H9 (cell line): ENCODE measurements at regions not wholly inside any gene's neighbourhood (a gene's known extent, or its start where the extent isn't known, plus 50 kb on each side); places are given as distances from the start of the nearest gene placed in this dataset.

Experiments used
- DNase-seq: peaks from one replicate; pipeline ENCODE4 v3.0.0-alpha.2; 2017
- H2AFZ ChIP-seq: one replicate; pipeline ENCODE4 v1.6.1; 2013; ENCODE audit warnings: mild to moderate bottlenecking, low read length, control low read depth, moderate library complexity
- H2AK5ac ChIP-seq: 2 replicates; pipeline ENCODE4 v1.6.1; 2013; ENCODE audit warnings: low read length, control low read depth, mixed read lengths; ENCODE audit not compliant: insufficient read length
- H2BK120ac ChIP-seq: one replicate; pipeline ENCODE4 v1.6.1; 2013; ENCODE audit warnings: low read depth, mild to moderate bottlenecking, low read length, control low read depth, inconsistent platforms; ENCODE audit not compliant: poor library complexity, severe bottlenecking
- H2BK12ac ChIP-seq: 2 replicates; pipeline ENCODE4 v1.6.1; 2013; ENCODE audit warnings: low read length, control low read depth, mixed read lengths, low read depth; ENCODE audit not compliant: insufficient read length
- H2BK15ac ChIP-seq: 2 replicates; pipeline ENCODE4 v1.6.1; 2013; ENCODE audit warnings: low read depth, low read length, control low read depth
- H2BK20ac ChIP-seq: one replicate; pipeline ENCODE4 v1.6.1; 2013; ENCODE audit warnings: low read depth, mild to moderate bottlenecking, low read length, control low read depth, inconsistent platforms; ENCODE audit not compliant: poor library complexity, severe bottlenecking
- H2BK5ac ChIP-seq: 2 replicates; pipeline ENCODE4 v1.6.1; 2013; ENCODE audit warnings: low read length, control low read depth, mixed read lengths; ENCODE audit not compliant: insufficient read length
- H3K14ac ChIP-seq: 2 replicates; pipeline ENCODE4 v1.6.1; 2013; ENCODE audit warnings: low read length, control low read depth; ENCODE audit not compliant: insufficient read depth
- H3K18ac ChIP-seq: 2 replicates; pipeline ENCODE4 v1.6.1; 2013; ENCODE audit warnings: low read depth, mild to moderate bottlenecking, mixed read lengths, low read length, control low read depth; ENCODE audit not compliant: insufficient read length
- H3K23ac ChIP-seq: 2 replicates; pipeline ENCODE4 v1.6.1; 2013; ENCODE audit warnings: low read length, control low read depth, mixed read lengths, low read depth; ENCODE audit not compliant: insufficient read length
- H3K23me2 ChIP-seq: 2 replicates; pipeline ENCODE4 v1.6.1; 2013; ENCODE audit warnings: low read depth, mild to moderate bottlenecking, mixed read lengths, low read length, control low read depth; ENCODE audit not compliant: insufficient read length, poor library complexity, severe bottlenecking
- H3K27ac ChIP-seq: 2 replicates; pipeline ENCODE4 v1.5.1; 2013; ENCODE audit warnings: low read length, control low read depth, mixed read lengths, low read depth; ENCODE audit not compliant: insufficient read length
- H3K27me3 ChIP-seq: 2 replicates; pipeline ENCODE4 v1.6.1; 2013; ENCODE audit warnings: low read length, control low read depth, inconsistent platforms; ENCODE audit not compliant: insufficient read depth
- H3K4ac ChIP-seq: 2 replicates; pipeline ENCODE4 v1.6.1; 2013; ENCODE audit warnings: low read depth, mild to moderate bottlenecking, control low read depth, inconsistent platforms, low read length, moderate library complexity
- H3K4me1 ChIP-seq: 2 replicates; pipeline ENCODE4 v1.6.1; 2013; ENCODE audit warnings: low read length, control low read depth, inconsistent platforms; ENCODE audit not compliant: insufficient read depth
- H3K4me2 ChIP-seq: 2 replicates; pipeline ENCODE4 v1.6.1; 2013; ENCODE audit warnings: low read length, control low read depth, mixed read lengths; ENCODE audit not compliant: insufficient read length, insufficient read depth
- H3K56ac ChIP-seq: 2 replicates; pipeline ENCODE4 v1.6.1; 2013; ENCODE audit warnings: low read depth, mild to moderate bottlenecking, mixed read lengths, low read length, control low read depth; ENCODE audit not compliant: insufficient read length
- H3K79me1 ChIP-seq: 2 replicates; pipeline ENCODE4 v1.6.1; 2013; ENCODE audit warnings: low read depth, mild to moderate bottlenecking, moderate library complexity, low read length, control low read depth, inconsistent platforms; ENCODE audit not compliant: insufficient read depth, poor library complexity, severe bottlenecking
- H3K79me2 ChIP-seq: 2 replicates; pipeline ENCODE4 v1.6.1; 2013; ENCODE audit warnings: low read length, control low read depth, inconsistent platforms; ENCODE audit not compliant: insufficient read depth
- H3K9ac ChIP-seq: 2 replicates; pipeline ENCODE4 v1.6.1; 2013; ENCODE audit warnings: low read length, control low read depth, mixed read lengths; ENCODE audit not compliant: insufficient read length; ENCODE audit errors: extremely low read depth
- H3K9me3 ChIP-seq: one replicate; pipeline ENCODE4 v1.6.1; 2013; ENCODE audit warnings: low read depth, low read length, inconsistent platforms; ENCODE audit not compliant: control insufficient read depth
- H3T11ph ChIP-seq: one replicate; pipeline ENCODE4 v1.6.1; 2013; ENCODE audit warnings: mild to moderate bottlenecking, low read length, control low read depth, inconsistent platforms
- H4K20me1 ChIP-seq: one replicate; pipeline ENCODE4 v1.6.1; 2013; ENCODE audit not compliant: control insufficient read depth, insufficient read length, insufficient read depth
- H4K5ac ChIP-seq: 2 replicates; pipeline ENCODE4 v1.6.1; 2013; ENCODE audit warnings: low read depth, mild to moderate bottlenecking, mixed read lengths, low read length, control low read depth; ENCODE audit not compliant: insufficient read length
- H4K8ac ChIP-seq: replicated peaks from 2 replicates; pipeline ENCODE4 v1.6.1; 2013; ENCODE audit warnings: low read length, control low read depth, mixed read lengths, low read depth; ENCODE audit not compliant: insufficient read length
- H4K91ac ChIP-seq: 2 replicates; pipeline ENCODE4 v1.6.1; 2013; ENCODE audit warnings: low read depth, mild to moderate bottlenecking, moderate library complexity, mixed read lengths, low read length, control low read depth; ENCODE audit not compliant: insufficient read length
- H3K27ac Mint-ChIP-seq, 3 experiments: 2 replicates in 2 of 3; 3 replicates in 1 of 3; pipeline ENCODE4 v1.8.0; 2020 to 2021; ENCODE audit warnings: mixed read lengths in 3 of 3, mild to moderate bottlenecking in 1 of 3, moderate library complexity in 1 of 3
- H3K27me3 Mint-ChIP-seq: 2 replicates; pipeline ENCODE4 v1.8.0; 2021; ENCODE audit warnings: low read depth, mild to moderate bottlenecking, moderate library complexity, mixed read lengths
- H3K36me3 Mint-ChIP-seq, 3 experiments: 2 replicates in 2 of 3; 3 replicates in 1 of 3; pipeline ENCODE4 v1.8.0; 2020 to 2021; ENCODE audit warnings: low read depth in 3 of 3, mixed read lengths in 3 of 3; ENCODE audit not compliant: insufficient read depth in 1 of 3
- H3K4me1 Mint-ChIP-seq, 2 experiments: 2 replicates each; pipeline ENCODE4 v1.8.0; 2020; ENCODE audit warnings: mixed read lengths in 2 of 2
- H3K4me3 Mint-ChIP-seq, 2 experiments: 2 replicates in 1 of 2; 3 replicates in 1 of 2; pipeline ENCODE4 v1.8.0; 2020 to 2021; ENCODE audit warnings: mild to moderate bottlenecking in 2 of 2, mixed read lengths in 2 of 2, moderate library complexity in 1 of 2
- H3K9me3 Mint-ChIP-seq, 2 experiments: 2 replicates in 1 of 2; 3 replicates in 1 of 2; pipeline ENCODE4 v1.8.0; 2020; ENCODE audit warnings: mild to moderate bottlenecking in 2 of 2, mixed read lengths in 2 of 2, moderate library complexity in 1 of 2
- CTCF ChIP-seq: fragments of 200-600 bp; sonication (generic); conservative IDR thresholded peaks from 3 replicates; pipeline ENCODE4 v1.8.0; 2021; ENCODE audit warnings: antibody characterized with exemption, mild to moderate bottlenecking
- WGBS: extraction: QIAGEN DNeasy Blood & Tissue Kit; methylation state at CpG from one replicate; pipeline ENCODE4 v1.1.7; 2013; ENCODE audit warnings: missing lambda C conversion rate, low lambda C conversion rate, mixed read lengths; ENCODE audit not compliant: insufficient read length; ENCODE audit errors: extremely low coverage; 5-methylcytosine and 5-hydroxymethylcytosine counted together

GRCh38 chr22:47802421-47802820 lies 1040.0 kb downstream of the TBC1D22A start:
- no peak overlapping the region for H3K56ac ChIP-seq
- H3K9me3 ChIP-seq, result no peaks in the 10 kb centered on the region
- no peak for TF ChIP-seq CTCF
- peaks cover under 1% of the 10 kb centered on the region; the same call in 1 of the 2 replicates for H3K4me1 ChIP-seq
- no peaks in the 10 kb centered on the region for H3K79me2 ChIP-seq
- no CpG with 5 or more reads among the region's 14 CpGs for WGBS
- H3K14ac ChIP-seq, result no peak overlapping the region; the same call in 1 of the 2 replicates
- no peak overlapping the region for H2BK120ac ChIP-seq
- Mint-ChIP-seq H3K27me3 (peaks cover 6% of the 10 kb centered on the region), H3K4me1 (peaks cover 8 to 10% of the 10 kb centered on the region in 2 experiments), H3K36me3 (no peaks in the 10 kb centered on the region; a peak in 1 of 7 replicates), H3K4me3 (no peak overlapping the region), H3K9me3 (peaks cover 3 to 7% of the 10 kb centered on the region in 2 experiments; a peak in 3 of 5 replicates), H3K27ac (no peak overlapping the region)
- no peak for DNase-seq
- H2BK15ac ChIP-seq, result no peak overlapping the region
- H3T11ph ChIP-seq, result no peak overlapping the region
- no peak overlapping the region for H3K23ac ChIP-seq
- no peak overlapping the region for H4K5ac ChIP-seq
- H3K23me2 ChIP-seq, result no peaks in the 10 kb centered on the region
- no peak overlapping the region for H3K4ac ChIP-seq
- no peak overlapping the region for H3K9ac ChIP-seq
- H3K4me2 ChIP-seq, result no peak overlapping the region
- H2BK12ac ChIP-seq, result no peak overlapping the region
- H3K27me3 ChIP-seq, result no peaks in the 10 kb centered on the region
- no peak overlapping the region for H2AFZ ChIP-seq
- no peak overlapping the region for H2AK5ac ChIP-seq
- H3K18ac ChIP-seq, result no peak overlapping the region
- H4K8ac ChIP-seq, result no peak overlapping the region
- no peak overlapping the region for H2BK5ac ChIP-seq
- H4K91ac ChIP-seq, result no peak overlapping the region
- no peaks in the 10 kb centered on the region for H3K79me1 ChIP-seq
- no peak overlapping the region for H2BK20ac ChIP-seq
- no peaks in the 10 kb centered on the region for H4K20me1 ChIP-seq
- H3K27ac ChIP-seq, result no peak overlapping the region
